ENCODE measurements at regions not wholly inside any gene's neighbourhood (a gene's known extent, or its start where the extent isn't known, plus 50 kb on each side); places are given as distances from the start of the nearest gene placed in this dataset.

DNA sequence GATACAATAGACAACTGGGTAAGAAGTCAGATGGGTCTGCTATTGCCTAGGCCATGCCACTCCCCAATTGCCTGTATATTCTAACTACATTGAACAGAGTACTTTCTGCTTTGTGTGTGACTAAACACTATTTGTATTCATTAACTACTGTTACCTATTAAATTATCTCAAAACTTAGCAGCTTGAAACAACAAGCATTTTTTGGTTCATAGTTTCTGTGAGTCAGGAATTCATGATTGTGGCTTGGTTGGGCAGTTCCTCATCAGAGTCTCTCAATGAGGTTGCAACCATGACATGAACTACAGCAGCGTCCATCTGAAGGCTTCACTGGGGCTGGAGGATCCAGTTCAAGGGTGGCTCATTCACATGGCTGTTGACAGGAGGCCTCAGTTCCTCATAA lies 205.7 kb downstream of the EN1 start:
- no peak for TF ChIP-seq MEF2A (IDR thresholded peaks at IDR 0.05; ENCODE audit: insufficient read depth, low read depth, low read length)
- TF ChIP-seq, protein P1, sequence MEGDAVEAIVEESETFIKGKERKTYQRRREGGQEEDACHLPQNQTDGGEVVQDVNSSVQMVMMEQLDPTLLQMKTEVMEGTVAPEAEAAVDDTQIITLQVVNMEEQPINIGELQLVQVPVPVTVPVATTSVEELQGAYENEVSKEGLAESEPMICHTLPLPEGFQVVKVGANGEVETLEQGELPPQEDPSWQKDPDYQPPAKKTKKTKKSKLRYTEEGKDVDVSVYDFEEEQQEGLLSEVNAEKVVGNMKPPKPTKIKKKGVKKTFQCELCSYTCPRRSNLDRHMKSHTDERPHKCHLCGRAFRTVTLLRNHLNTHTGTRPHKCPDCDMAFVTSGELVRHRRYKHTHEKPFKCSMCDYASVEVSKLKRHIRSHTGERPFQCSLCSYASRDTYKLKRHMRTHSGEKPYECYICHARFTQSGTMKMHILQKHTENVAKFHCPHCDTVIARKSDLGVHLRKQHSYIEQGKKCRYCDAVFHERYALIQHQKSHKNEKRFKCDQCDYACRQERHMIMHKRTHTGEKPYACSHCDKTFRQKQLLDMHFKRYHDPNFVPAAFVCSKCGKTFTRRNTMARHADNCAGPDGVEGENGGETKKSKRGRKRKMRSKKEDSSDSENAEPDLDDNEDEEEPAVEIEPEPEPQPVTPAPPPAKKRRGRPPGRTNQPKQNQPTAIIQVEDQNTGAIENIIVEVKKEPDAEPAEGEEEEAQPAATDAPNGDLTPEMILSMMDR (IDR thresholded peaks at IDR 0.05 in 2 of 3, conservative IDR thresholded peaks at IDR 0.05 in 1 of 3; ENCODE audit: control insufficient read depth in 2 of 3, extremely low read depth in 1 of 3, insufficient read depth in 1 of 3, low read depth in 3 of 3, low read length in 3 of 3) = no peak
- no peak for TF ChIP-seq EZH2 (IDR thresholded peaks at IDR 0.05; ENCODE audit: borderline replicate concordance, control insufficient read depth, low read depth, low read length)
- TF ChIP-seq MYC (IDR thresholded peaks at IDR 0.05; ENCODE audit: insufficient read depth, insufficient read length, insufficient replicate concordance, low read length, severe bottlenecking) = no peak

Measured in GM12878 (cell line).